AG08395 (cell line): ENCODE measurements at regions not wholly inside any gene's neighbourhood (a gene's known extent, or its start where the extent isn't known, plus 50 kb on each side); places are given as distances from the start of the nearest gene placed in this dataset.
"Not testable (repeated sequence)": the region's sequence is repeated elsewhere in the genome, so short reads cannot be mapped to it uniquely, and the experiment has no call there.

Source experiments
- DNase-seq: peaks from one replicate; pipeline ENCODE4 v3.0.0; 2012; ENCODE audit warnings: mixed read lengths, low spot score

DNA sequence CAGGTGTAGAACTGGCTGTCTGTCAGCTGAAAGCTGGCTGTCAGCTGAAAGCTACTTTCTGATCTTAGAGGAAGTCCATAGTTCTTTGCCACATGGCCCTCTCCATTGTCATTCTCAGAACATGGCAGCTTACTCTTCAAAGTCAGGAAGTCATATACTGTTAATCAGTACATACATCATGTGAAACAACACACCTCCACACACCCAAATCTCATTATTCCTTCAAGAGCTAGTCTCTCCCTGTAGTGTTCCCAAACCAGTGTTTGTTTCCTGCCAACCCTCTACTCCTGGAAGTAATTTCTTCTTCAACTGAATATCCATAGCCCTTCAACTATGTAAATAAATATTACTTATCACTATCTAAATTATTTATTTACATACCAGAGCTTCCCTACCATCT, 58.9 kb downstream of the OR5AK2 start:
- DNase-seq, result no peak

- no peak for DNase-seq
Observed at GRCh38 chr11:57049749-57050148, 61.0 kb downstream of the OR5AK2 start.

GRCh38 chr11:57054817-57055216, 66.1 kb downstream of the OR5AK2 start:
- no peak for DNase-seq

- DNase-seq, result no peak
Observed at GRCh38 chr11:57055744-57056143, 67.0 kb downstream of the OR5AK2 start.

GRCh38 chr11:57056735-57057134, 68.0 kb downstream of the OR5AK2 start:
- no peak for DNase-seq

DNA sequence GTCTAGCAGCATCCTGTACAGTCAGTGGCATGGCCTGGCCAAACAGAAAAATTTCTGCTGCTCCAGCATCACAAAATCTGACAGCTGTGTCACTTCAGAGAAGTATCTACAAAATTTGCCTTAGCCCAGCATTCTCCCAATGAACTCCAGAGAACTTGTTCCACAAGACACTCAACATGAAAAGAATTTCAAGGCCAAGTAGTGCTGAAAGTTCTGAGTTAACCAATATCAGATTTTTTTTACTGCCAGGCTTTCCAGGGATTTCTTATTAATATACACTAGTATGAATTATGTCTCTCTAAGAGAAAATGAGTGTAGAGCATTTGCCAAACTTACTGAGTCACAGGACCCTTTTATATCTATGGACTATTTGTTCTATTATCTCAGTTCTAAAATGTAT, 68.8 kb downstream of the OR5AK2 start:
- no peak for DNase-seq

DNA sequence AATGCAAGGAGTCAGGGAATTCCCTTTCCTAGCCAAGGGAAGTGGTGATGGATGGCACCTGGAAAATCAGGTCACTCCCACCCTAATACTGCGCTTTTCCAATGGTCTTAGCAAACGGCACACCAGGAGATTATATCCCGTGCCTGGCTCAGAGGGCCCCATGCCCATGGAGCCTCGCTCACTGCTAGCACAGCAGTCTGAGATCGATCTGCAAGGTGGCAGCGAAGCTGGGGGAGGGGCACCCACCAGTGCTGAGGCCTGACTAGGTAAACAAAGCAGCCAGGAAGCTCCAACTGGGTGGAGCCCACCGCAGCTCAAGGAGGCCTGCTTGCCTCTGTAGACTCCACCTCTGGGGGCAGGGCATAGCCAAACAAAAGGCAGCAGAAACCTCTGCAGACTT, 74.2 kb downstream of the OR5AK2 start:
- DNase-seq, result not testable (repeated sequence)

DNA sequence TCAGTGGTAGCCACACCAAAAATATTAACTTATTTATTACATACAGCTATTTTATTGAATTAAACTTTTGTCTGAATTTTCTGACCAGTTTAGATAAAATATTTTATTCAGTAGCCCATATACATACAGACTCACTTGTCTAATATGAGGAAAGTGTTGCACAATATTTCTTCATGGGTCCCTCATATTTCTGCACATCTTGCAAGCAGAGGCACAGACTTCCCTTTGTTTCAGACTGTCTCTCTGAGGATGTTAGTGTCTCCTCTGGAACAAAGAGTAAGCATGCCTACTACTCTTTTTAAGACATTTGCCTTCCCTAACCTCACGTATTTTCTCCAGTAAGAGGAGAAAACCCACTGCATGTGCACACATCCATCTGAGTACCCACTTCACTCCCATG, 81.2 kb downstream of the OR5AK2 start:
- DNase-seq, result no peak

- peak; percentile 58 for DNase-seq
Observed at GRCh38 chr11:57071829-57072228, 83.1 kb downstream of the OR5AK2 start.

GRCh38 chr11:57072640-57073039, 83.9 kb downstream of the OR5AK2 start:
- DNase-seq, result peak; percentile 94

- DNase-seq, result peak; percentile 11
Observed at GRCh38 chr11:57073128-57073527, 84.4 kb downstream of the OR5AK2 start.

DNA sequence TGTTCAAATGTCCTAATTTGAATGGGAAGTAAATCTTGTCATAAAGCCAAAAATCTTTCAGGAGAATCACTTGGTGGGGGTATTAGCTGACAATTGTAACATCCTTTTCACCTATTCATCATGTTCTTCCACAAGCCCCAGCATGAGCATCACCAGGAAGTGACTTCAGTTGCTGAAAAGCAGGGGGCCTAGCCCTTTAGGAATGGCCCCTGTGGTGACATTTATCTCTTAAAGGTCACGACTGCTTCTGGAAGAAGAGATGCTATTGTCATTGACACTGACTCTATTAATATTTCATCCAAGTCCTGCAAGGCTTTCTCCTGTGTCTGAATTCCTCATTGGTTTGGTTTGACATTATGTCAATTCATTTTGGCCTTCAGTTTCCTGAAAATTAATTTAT, 92.6 kb downstream of the OR5AK2 start:
- DNase-seq, result no peak

DNA sequence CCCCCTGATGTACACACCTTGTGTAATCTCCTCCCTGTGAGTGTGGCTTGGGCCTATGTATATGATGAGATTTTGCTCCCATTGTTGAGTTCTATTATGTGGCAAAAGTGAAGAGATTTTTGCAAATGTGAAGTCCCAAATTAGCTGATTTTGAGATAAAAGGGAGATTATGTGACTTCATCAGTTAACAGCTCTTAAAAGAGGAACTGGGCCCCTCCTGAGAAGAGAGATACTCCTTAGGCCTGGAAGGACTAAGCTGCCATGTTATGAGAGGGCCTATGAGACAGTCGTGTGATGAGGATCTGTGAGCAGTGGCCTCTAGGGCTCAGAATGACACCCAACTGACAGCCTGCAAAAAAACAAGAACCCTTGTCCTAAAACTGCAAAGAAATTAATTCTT, 93.4 kb downstream of the OR5AK2 start:
- no peak for DNase-seq

GRCh38 chr11:57083641-57084385, 95.1 kb downstream of the OR5AK2 start:
- DNase-seq, result no peak

DNA sequence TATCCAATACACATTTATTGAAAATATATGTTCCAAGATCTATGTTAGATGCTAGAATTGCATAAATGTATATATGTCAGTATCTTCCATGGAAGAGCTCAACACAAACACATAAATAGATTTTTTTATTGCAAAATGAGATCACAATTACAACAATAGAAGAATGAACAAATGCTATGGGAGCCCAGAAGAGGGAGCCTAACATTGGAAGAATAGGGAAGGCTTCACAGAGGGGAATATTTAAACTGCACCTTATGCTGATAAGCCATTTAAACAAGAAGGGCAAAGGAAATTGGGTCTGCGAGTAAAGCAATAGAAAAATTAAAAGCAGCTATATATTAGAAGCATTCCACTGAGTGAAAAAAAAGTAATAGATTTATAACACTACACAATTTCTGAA, 96.1 kb upstream of the LRRC55 start:
- DNase-seq, result no peak

DNA sequence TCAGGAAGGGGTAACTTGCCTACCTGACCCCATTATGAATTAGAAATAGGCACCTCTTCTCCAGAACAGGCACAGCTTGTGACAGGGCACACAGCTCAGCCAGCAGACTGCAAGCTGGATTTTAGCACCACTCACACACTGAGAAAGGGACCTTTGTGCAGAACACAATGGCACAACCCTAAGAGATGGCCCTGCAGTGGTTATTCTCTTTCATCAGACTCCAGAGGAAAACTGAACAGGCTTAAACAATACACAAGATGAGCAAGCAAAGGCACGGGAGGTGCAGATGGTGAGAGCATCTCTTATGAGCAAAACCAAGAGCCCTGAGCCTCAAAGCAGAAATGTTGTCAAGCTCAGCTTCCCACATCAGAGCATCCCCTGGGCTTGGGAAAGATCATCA, 93.8 kb upstream of the LRRC55 start:
- DNase-seq, result no peak

- no peak for DNase-seq
Observed at GRCh38 chr11:57092028-57092698, 89.6 kb upstream of the LRRC55 start.

- peak; percentile 11 for DNase-seq
Observed at GRCh38 chr11:57094181-57094935, 87.4 kb upstream of the LRRC55 start.

GRCh38 chr11:57095417-57095816, 86.3 kb upstream of the LRRC55 start:
- DNase-seq, result no peak

- no peak for DNase-seq
Observed at GRCh38 chr11:57095896-57096295, 85.9 kb upstream of the LRRC55 start.

DNA sequence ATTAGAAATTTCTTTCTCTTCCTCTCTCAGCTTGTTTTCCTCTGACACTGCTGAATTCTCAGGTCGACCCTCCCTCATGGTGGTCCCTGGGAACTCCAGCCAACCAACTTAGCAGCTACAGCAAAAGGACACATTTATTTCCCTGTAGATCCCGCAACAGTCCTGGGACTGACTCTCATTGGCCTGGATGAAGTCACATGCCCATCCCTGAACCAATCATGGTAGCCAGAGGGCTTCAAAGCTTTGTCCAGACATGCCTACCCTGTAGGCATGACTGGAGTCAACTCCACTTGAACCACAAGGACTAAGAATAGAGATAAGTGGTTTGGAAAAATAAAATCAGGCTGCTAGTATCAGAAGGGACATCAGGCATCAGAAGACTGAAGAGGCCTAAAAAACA, 84.6 kb upstream of the LRRC55 start:
- no peak for DNase-seq

- DNase-seq, result no peak
Observed at GRCh38 chr11:57098191-57098590, 83.6 kb upstream of the LRRC55 start.
